Vagina (tissue), 2 donors: ENCODE measurements at regions not wholly inside any gene's neighbourhood (a gene's known extent, or its start where the extent isn't known, plus 50 kb on each side); places are given as distances from the start of the nearest gene placed in this dataset.

ENCODE experiments used
- CTCF ChIP-seq, 3 experiments: fragments of 450-650 bp in 2 of 3; fragments of 200-600 bp in 1 of 3; sonication (generic) in 1 of 3; IDR thresholded peaks; one replicate each; pipeline ENCODE4 v1.5.1; 2017 to 2019; ENCODE audit warnings: antibody characterized with exemption in 3 of 3, mild to moderate bottlenecking in 2 of 3, moderate library complexity in 2 of 3
- POLR2A ChIP-seq, 2 donors: fragments of 450-650 bp; IDR thresholded peaks; one replicate each; pipeline ENCODE4 v1.6.1; 2017; ENCODE audit warnings: antibody characterized with exemption in 2 of 2, mild to moderate bottlenecking in 2 of 2, moderate library complexity in 2 of 2

GRCh38 chr21:22132358-22133071 lies 1134.3 kb downstream of the NCAM2 start:
- no peak for TF ChIP-seq CTCF (IDR thresholded peaks at IDR 0.05)
- no peak for TF ChIP-seq POLR2A (IDR thresholded peaks at IDR 0.05)
